D721Med (cell line): ENCODE measurements at regions not wholly inside any gene's neighbourhood (a gene's known extent, or its start where the extent isn't known, plus 50 kb on each side); places are given as distances from the start of the nearest gene placed in this dataset.

ENCODE experiments used
- DNase-seq: peaks from one replicate; pipeline ENCODE4 v3.0.0; 2011; ENCODE audit warnings: low spot score; ENCODE audit not compliant: insufficient read length
- FAIRE-seq: peaks from 2 replicates; lab custom pipeline; 2011; peaks lifted over from hg19 to GRCh38; lab: Jason Lieb, UNC
- TF ChIP-seq, protein P1 (sequence below): IDR thresholded peaks from 2 replicates; pipeline ENCODE4 v1.5.1; 2012; ENCODE audit warnings: mild to moderate bottlenecking, control low read depth; ENCODE audit not compliant: insufficient read depth; ENCODE audit errors: missing control alignments

DNA sequence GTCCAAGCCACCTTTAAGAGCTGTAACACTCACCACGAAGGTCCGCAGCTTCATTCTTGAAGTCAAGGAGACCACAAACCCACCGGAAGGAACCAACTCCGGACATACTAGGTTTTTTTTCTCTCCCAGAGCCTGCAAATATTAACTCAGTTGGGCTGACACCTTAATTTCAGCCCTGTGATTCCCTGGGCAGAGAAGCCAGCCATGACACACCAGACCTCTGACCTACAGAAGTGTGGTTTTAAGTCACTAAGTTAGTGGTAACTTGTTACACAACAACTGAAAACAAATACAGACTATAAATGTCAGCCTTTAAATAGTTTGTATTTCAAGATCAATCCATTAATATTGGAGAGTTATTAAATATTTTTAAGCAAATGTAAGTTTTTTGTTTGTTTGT lies 855.1 kb downstream of the TMEM182 start:
- DNase-seq: no peak
- no peak for FAIRE-seq
- TF ChIP-seq, protein P1, sequence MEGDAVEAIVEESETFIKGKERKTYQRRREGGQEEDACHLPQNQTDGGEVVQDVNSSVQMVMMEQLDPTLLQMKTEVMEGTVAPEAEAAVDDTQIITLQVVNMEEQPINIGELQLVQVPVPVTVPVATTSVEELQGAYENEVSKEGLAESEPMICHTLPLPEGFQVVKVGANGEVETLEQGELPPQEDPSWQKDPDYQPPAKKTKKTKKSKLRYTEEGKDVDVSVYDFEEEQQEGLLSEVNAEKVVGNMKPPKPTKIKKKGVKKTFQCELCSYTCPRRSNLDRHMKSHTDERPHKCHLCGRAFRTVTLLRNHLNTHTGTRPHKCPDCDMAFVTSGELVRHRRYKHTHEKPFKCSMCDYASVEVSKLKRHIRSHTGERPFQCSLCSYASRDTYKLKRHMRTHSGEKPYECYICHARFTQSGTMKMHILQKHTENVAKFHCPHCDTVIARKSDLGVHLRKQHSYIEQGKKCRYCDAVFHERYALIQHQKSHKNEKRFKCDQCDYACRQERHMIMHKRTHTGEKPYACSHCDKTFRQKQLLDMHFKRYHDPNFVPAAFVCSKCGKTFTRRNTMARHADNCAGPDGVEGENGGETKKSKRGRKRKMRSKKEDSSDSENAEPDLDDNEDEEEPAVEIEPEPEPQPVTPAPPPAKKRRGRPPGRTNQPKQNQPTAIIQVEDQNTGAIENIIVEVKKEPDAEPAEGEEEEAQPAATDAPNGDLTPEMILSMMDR: no peak

DNA sequence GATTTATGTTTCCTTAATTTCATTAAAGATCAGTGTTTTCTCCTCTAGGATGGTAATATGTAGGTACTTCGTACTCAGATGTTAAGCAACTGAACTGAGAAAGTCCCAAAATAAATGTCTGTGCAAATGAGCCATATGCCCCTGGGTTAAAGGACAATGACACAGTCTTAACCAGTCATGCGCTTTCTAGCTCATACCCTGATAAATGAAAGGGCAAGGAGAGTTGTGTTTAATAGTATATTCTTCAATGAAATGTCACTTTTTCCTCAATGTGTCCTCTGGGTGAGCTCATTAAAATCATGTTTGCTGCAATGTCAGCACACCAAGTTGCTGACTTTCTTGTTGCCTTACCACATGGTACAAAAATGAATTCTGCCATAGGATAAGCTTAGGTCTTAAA lies 856.3 kb downstream of the TMEM182 start:
- DNase-seq: no peak
- TF ChIP-seq, protein P1: no peak
- no peak for FAIRE-seq

DNA sequence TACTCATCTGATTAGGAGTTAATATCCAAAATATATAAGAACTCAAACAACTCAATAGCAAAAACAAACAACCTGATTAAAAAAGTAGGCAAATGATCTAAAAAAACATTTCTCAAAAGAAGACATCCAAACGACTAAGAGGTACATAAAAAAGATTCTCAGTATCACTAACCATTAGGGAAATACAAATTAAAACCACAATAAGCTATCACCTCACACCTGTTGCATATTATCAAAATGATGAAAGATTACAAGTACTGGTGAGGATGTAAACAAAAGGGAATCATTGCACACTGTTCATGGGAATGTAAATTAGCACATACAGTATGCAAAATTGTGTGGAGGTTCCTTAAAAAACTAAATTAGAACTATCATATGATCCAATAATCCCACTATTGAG lies 865.5 kb downstream of the TMEM182 start:
- DNase-seq (no peak), FAIRE-seq (peak; percentile 16)
- TF ChIP-seq, protein P1: no peak

DNA sequence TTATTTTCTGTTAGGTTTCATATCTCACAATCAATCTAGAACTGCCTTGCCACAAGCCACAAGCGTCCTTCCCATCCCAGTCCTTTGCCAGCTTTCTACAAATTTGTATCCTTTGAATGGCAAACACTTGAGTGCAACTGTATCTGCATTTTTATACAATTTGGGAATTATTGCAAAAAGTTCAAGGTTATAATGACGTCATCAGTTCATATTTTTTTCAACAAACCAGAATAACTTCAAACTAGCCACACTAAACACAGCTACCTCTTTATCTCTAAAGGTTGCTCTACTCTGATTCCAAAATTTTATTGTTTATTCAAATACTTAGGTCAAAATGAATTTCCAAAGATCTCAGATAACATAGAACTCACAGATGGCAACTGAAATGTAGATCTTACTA lies 877.1 kb downstream of the TMEM182 start:
- TF ChIP-seq, protein P1: no peak
- FAIRE-seq: no peak

DNA sequence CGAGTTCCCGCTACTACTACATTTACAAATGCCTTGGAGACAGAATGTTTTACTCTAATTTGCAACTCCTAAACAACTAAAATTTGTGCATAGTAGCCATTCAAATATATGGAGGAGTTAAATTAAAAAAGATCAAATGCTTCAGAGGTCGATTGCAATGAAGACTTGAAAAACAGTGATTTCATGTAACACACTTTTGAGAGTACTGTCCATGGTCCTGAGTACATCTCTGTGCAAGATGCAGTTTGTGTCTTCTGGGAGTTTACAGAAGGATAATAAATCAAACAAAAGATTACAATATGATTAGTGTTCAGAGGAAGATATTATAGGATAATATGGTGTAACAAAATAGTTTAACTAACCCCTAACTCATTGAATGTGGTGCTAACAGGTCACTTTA lies 894.7 kb downstream of the TMEM182 start:
- no peak for DNase-seq
- FAIRE-seq: no peak
- TF ChIP-seq, protein P1: no peak

More for the DNA sequence above, 877.1 kb downstream of the TMEM182 start:
- no peak for DNase-seq

DNA sequence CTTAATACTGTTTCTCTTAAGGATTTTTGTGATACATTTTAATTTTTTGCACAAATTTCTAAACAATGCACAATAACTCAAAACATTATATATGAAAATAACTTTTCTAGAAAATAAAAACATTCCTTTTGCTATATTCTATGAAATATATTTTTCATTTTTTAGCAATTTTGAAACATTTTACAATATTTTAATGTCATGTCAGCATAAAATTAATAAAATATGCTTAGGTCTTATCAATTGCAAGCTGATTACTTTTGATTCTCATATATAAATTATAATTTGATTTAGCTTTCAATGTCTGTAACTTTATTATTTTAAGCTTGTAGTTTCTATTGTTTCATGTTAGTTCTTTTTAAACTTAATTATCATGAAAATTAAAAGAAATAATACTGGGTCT lies 898.7 kb downstream of the TMEM182 start:
- TF ChIP-seq, protein P1: no peak
- DNase-seq (no peak), FAIRE-seq (no peak)

DNA sequence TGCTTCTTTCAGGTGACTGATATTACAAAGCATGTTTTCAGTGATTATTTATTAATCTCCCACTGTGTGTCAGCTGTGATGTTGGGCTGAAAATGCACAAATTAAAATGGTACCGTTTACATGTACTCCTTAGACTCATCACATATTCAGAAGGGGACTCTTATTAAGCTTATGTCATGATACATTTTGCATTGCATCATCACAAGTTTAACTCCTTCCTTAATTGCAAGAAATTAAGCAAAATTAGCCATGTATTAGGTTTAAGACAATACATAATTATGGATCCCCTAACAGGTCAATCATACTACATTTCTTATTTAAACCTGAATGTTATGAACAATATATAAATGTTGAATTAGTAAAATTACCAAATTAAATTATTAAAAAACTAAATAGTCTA lies 899.1 kb downstream of the TMEM182 start:
- TF ChIP-seq, protein P1: no peak
- DNase-seq (no peak), FAIRE-seq (no peak)
